ENCODE measurements at regions not wholly inside any gene's neighbourhood (a gene's known extent, or its start where the extent isn't known, plus 50 kb on each side); places are given as distances from the start of the nearest gene placed in this dataset.

DNA sequence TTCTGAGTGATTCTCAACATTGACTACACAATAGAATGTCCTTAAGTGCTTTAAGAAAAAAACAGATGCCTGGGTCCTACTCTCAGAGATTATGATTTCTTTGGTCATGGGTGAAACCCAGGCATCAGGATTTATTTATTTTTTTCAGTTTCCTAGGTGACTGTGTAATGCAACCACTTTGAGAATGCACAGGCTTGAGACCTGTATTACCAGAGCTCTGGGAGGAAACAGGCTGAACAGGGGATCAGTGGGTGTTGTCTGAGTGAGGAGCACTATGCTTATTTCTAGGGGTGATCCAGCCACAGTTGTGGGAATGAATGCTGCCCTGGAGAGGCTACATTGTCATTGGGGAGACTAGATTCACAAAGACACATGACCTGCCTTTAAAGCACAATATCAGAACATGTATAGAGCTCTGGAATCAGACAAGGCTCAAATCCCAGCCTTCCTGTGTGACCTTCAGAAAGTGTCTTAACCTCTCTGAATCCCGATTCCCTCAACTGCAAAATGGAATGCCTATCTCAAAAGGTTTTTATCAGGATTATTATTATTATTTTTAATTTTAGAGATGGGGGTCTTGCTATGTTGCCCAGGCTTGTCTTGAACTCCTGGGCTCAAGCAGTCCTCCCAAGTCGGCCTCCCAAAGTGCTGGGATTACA is 61.6 kb upstream of the PRPS1 start:
- H3K9me3 ChIP-seq (ENCODE audit: control insufficient read depth, insufficient read depth, low read length) = no peaks in the 10 kb centered on the region
- H3K27ac ChIP-seq (ENCODE audit: low read depth, low read length) = no peak overlapping the region
- DNase-seq (ENCODE audit: low read depth, low spot score) = no peak
- POLR2A ChIA-PET = no interaction called here
- H3K27me3 ChIP-seq (ENCODE audit: control insufficient read depth, insufficient read depth, low read length) = no peaks in the 10 kb centered on the region
- no peak overlapping the region for H3K4me3 ChIP-seq (ENCODE audit: low read depth, low read length)
- CTCF ChIA-PET = no interaction called here
- TF ChIP-seq, protein P1, sequence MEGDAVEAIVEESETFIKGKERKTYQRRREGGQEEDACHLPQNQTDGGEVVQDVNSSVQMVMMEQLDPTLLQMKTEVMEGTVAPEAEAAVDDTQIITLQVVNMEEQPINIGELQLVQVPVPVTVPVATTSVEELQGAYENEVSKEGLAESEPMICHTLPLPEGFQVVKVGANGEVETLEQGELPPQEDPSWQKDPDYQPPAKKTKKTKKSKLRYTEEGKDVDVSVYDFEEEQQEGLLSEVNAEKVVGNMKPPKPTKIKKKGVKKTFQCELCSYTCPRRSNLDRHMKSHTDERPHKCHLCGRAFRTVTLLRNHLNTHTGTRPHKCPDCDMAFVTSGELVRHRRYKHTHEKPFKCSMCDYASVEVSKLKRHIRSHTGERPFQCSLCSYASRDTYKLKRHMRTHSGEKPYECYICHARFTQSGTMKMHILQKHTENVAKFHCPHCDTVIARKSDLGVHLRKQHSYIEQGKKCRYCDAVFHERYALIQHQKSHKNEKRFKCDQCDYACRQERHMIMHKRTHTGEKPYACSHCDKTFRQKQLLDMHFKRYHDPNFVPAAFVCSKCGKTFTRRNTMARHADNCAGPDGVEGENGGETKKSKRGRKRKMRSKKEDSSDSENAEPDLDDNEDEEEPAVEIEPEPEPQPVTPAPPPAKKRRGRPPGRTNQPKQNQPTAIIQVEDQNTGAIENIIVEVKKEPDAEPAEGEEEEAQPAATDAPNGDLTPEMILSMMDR (IDR thresholded peaks at IDR 0.05; ENCODE audit: low read depth, low read length) = no peak

DNA sequence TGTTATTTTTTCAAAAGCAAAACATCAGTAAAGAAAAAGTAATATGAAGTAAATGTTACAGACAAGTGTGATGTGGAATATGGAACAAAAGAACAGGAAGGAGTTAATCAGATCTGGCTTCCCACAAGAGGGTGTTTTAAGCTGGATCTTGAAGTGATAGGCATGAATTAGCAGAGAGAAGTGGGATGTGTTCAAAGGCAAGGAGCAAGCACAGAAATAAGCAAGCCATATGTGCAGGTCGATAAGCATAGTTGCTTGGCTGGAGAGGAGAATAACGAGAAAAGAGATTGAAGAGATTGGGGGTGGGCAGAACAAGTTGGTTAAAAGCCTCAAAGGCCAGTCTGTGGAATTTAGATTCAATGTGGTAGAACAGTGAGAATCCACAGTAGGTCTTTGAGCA is 60.9 kb upstream of the PRPS1 start:
- Histone ChIP-seq H3K9me3 (ENCODE audit: control insufficient read depth, insufficient read depth, low read length) (no peaks in the 10 kb centered on the region), H3K27ac (ENCODE audit: low read depth, low read length) (no peak overlapping the region), H3K27me3 (ENCODE audit: control insufficient read depth, insufficient read depth, low read length) (no peaks in the 10 kb centered on the region), H3K4me3 (ENCODE audit: low read depth, low read length) (no peak overlapping the region)
- CTCF ChIA-PET = no interaction called here
- POLR2A ChIA-PET = no interaction called here
- TF ChIP-seq, protein P1 (IDR thresholded peaks at IDR 0.05; ENCODE audit: low read depth, low read length) = no peak
- no peak for DNase-seq (ENCODE audit: low read depth, low spot score)

DNA sequence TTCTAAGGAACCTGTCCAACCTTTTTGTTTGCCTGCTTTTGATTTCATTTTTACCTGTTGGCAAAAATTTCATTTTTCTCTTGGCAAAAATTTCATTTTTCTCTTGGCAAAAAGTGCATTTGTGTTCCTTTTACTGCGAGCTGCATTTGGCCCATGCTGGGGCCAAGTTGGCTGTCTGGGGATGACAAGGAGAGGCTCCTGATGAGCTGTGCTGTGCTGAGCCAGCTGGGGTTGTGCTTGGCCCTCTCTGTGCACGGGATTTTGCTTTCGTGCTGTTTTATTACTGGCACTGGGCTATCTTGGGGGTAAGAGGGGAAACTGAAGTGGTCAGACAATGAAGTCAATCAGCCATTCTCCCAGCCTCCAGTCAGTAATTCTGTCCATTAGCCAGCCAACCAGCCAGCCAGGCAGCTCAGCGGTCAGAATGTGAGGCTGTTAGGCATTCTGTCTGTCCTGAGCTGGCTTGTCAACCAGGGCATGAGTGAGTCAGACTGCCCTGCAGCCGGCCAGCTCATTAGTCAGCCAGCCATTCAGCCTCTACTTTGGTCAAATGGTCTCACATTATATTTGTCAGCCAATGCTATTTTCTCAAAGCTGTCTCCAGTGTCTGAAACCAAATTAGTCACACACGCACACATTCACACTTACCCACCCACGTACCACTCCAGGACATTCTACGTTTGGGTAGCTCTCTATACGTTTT is 56.9 kb upstream of the PRPS1 start:
- Histone ChIP-seq H3K27me3 (ENCODE audit: control insufficient read depth, insufficient read depth, low read length) (no peaks in the 10 kb centered on the region), H3K9me3 (ENCODE audit: control insufficient read depth, insufficient read depth, low read length) (no peaks in the 10 kb centered on the region), H3K4me3 (ENCODE audit: low read depth, low read length) (no peak overlapping the region), H3K27ac (ENCODE audit: low read depth, low read length) (peak overlapping the region; percentile 57)
- ChIA-PET CTCF (interaction anchor here (0.7 kb wide), 1 partner anchor 33 kb away, joined by 3 read pairs; no protein-coding TSS in a partner anchor), POLR2A (interaction anchor here (1.0 to 2.1 kb wide), 4 partner anchors 8 to 154 kb away, joined by 3 to 13 read pairs (median 8); partner anchors contain the start of gene PRPS1)
- peak; percentile 49 for DNase-seq (ENCODE audit: low read depth, low spot score)
- TF ChIP-seq, protein P1 (IDR thresholded peaks at IDR 0.05; ENCODE audit: low read depth, low read length) = no peak

DNA sequence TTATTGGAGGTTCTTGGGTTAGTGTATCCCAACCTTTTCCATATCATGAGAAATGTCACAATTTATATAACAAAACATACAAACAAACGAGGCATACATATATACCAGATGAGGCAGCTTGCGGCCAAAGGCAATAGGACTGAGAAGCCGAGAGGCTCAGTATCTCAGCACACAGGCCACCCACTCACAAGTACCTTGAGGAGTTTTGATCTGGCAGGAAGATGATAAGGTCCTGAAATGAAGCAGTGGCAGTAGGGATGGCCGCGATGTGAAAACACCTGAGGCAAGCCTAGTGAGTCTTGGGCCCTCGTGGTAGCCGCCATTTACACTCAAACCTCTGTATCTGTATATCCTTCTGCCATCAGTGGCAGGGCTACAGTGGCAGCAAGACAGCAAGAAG is 55.3 kb upstream of the PRPS1 start:
- TF ChIP-seq, protein P1 (IDR thresholded peaks at IDR 0.05; ENCODE audit: low read depth, low read length) = no peak
- no peak overlapping the region for H3K4me3 ChIP-seq (ENCODE audit: low read depth, low read length)
- CTCF ChIA-PET = no interaction called here
- POLR2A ChIA-PET = no interaction called here
- H3K27ac ChIP-seq (ENCODE audit: low read depth, low read length) = no peak overlapping the region
- no peak for DNase-seq (ENCODE audit: low read depth, low spot score)
- no peaks in the 10 kb centered on the region for H3K27me3 ChIP-seq (ENCODE audit: control insufficient read depth, insufficient read depth, low read length)
- no peaks in the 10 kb centered on the region for H3K9me3 ChIP-seq (ENCODE audit: control insufficient read depth, insufficient read depth, low read length)

DNA sequence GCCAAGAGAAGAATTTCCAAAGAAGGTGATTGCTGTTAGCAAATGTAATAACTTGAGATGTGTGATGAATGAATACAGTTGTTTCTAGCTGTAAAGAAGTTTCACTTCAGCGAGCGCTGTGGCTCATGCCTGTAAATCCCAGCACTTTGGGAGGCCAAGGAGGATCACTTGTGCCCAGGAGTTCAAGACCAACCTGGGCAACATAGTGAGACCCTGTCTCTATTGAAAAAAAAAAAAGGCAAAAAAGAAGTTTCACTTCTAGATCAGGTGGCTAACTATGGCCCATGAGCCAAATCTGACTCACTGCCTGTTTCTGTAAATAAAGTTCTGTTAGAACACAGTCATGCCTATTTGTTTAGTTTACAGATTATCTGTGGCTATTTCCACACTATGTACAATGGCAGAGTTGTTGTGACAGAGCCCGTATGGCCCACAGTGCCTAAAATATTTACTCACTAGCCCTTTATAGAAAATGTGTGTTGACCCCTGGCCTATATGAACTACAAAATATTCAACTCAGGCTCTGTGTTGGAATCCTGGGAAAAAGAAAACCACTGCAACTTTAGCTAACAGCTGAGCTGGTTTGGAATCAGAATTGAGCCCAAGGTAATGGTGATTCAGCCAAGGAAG is 54.1 kb upstream of the PRPS1 start:
- DNase-seq (ENCODE audit: low read depth, low spot score) = peak; percentile 45
- Histone ChIP-seq H3K4me3 (ENCODE audit: low read depth, low read length) (no peak overlapping the region), H3K27me3 (ENCODE audit: control insufficient read depth, insufficient read depth, low read length) (no peaks in the 10 kb centered on the region), H3K27ac (ENCODE audit: low read depth, low read length) (peak overlapping the region; percentile 71), H3K9me3 (ENCODE audit: control insufficient read depth, insufficient read depth, low read length) (no peaks in the 10 kb centered on the region)
- ChIA-PET POLR2A (interaction anchor here (0.7 kb wide), 1 partner anchor 36 kb away, joined by 3 read pairs; no protein-coding TSS in a partner anchor), CTCF (no interaction called here)
- TF ChIP-seq, protein P1 (IDR thresholded peaks at IDR 0.05; ENCODE audit: low read depth, low read length) = no peak
